ENCODE measurements at regions not wholly inside any gene's neighbourhood (a gene's known extent, or its start where the extent isn't known, plus 50 kb on each side); places are given as distances from the start of the nearest gene placed in this dataset.
"Not testable (repeated sequence)": the region's sequence is repeated elsewhere in the genome, so short reads cannot be mapped to it uniquely, and the experiment has no call there.

DNA sequence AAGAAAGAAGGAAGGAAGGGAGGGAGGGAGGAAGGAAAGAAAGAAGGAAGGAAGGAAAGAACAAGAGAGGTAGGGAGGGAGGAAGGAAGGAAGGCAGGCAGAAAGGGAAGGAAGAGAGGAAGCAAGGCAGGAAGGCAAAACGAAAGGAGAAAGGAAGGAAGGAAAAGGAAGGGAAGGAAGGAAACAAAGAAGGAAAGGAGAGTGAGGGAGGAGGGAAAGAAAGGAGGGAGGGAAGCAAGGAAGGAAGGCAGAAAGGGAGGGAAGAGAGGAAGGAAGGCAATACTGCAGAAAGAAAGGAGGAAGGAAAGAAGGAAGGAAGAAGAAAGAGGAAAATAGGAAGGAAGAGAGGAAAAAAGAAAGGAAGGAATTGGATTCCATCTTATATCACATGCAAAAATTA, 1303.1 kb upstream of the TMEM132C start:
- TF ChIP-seq, protein P1, sequence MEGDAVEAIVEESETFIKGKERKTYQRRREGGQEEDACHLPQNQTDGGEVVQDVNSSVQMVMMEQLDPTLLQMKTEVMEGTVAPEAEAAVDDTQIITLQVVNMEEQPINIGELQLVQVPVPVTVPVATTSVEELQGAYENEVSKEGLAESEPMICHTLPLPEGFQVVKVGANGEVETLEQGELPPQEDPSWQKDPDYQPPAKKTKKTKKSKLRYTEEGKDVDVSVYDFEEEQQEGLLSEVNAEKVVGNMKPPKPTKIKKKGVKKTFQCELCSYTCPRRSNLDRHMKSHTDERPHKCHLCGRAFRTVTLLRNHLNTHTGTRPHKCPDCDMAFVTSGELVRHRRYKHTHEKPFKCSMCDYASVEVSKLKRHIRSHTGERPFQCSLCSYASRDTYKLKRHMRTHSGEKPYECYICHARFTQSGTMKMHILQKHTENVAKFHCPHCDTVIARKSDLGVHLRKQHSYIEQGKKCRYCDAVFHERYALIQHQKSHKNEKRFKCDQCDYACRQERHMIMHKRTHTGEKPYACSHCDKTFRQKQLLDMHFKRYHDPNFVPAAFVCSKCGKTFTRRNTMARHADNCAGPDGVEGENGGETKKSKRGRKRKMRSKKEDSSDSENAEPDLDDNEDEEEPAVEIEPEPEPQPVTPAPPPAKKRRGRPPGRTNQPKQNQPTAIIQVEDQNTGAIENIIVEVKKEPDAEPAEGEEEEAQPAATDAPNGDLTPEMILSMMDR (IDR thresholded peaks at IDR 0.05; ENCODE audit: insufficient read depth, low read length, poor library complexity, severe bottlenecking), result no peak
- H3K4me3 ChIP-seq (ENCODE audit: low read depth, low read length), result no peak overlapping the region

DNA sequence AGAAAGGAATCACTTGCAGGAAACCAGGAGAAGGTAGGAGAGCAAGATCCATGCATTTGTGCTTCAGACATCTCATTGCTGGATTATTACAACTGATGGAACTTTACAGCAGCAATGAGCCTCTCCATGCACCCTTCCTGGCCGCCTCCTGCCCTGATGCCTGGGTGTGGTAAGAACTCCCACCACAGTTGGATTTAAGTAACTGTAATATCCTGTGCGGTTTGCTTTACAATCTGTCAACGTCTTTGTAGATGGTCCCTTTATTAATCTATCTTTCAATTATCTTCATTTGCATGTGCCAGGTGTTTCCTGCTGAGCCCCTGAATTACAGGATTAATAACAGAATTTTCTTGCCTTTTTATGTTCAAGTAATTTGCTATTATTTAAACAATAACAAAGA, 1300.5 kb upstream of the TMEM132C start:
- DNase-seq (ENCODE audit: low read depth), result no peak
- H3K4me3 ChIP-seq (ENCODE audit: low read depth, low read length), result no peak overlapping the region
- TF ChIP-seq, protein P1 (IDR thresholded peaks at IDR 0.05; ENCODE audit: insufficient read depth, low read length, poor library complexity, severe bottlenecking), result no peak
- no peaks in the 10 kb centered on the region for H3K36me3 ChIP-seq (ENCODE audit: control insufficient read depth, insufficient read depth, low read length)
- H3K27me3 ChIP-seq (ENCODE audit: control insufficient read depth, insufficient read depth, low read length), result no peaks in the 10 kb centered on the region

More for the DNA sequence above, 1303.1 kb upstream of the TMEM132C start:
- no peaks in the 10 kb centered on the region for H3K36me3 ChIP-seq (ENCODE audit: control insufficient read depth, insufficient read depth, low read length)
- H3K27me3 ChIP-seq (ENCODE audit: control insufficient read depth, insufficient read depth, low read length), result no peaks in the 10 kb centered on the region
- DNase-seq (ENCODE audit: low read depth), result no peak

DNA sequence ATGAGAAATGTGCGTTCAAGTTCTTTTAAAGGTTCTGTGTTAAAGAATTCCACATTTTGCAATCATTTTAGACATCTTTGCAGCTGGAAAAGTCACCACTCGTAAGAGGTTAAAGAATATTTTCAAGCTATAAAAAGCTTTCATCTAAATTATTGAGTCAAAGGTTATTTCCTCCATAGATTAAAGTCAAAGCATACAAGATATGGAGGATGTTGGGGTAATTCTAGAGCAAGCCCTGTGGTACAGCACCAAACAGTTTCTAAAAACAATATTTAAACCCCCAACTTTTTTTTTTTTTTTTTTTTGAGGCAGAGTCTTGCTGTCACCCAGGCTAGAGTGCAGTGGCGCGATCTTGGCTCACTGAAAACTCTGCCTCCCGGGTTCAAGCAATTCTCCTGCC, 1299.8 kb upstream of the TMEM132C start:
- DNase-seq (ENCODE audit: low read depth), result no peak
- TF ChIP-seq, protein P1 (IDR thresholded peaks at IDR 0.05; ENCODE audit: insufficient read depth, low read length, poor library complexity, severe bottlenecking), result no peak
- no peak overlapping the region for H3K4me3 ChIP-seq (ENCODE audit: low read depth, low read length)
- H3K27me3 ChIP-seq (ENCODE audit: control insufficient read depth, insufficient read depth, low read length), result no peaks in the 10 kb centered on the region
- H3K36me3 ChIP-seq (ENCODE audit: control insufficient read depth, insufficient read depth, low read length), result no peaks in the 10 kb centered on the region

GRCh38 chr12:126974779-126975178, 1292.2 kb upstream of the TMEM132C start:
- Histone ChIP-seq H3K36me3 (ENCODE audit: control insufficient read depth, insufficient read depth, low read length) (no peaks in the 10 kb centered on the region), H3K27me3 (ENCODE audit: control insufficient read depth, insufficient read depth, low read length) (no peaks in the 10 kb centered on the region), H3K4me3 (ENCODE audit: low read depth, low read length) (no peak overlapping the region)
- DNase-seq (ENCODE audit: low read depth), result no peak
- TF ChIP-seq, protein P1 (IDR thresholded peaks at IDR 0.05; ENCODE audit: insufficient read depth, low read length, poor library complexity, severe bottlenecking), result no peak

- no peak for DNase-seq (ENCODE audit: low read depth)
- no peak overlapping the region for H3K4me3 ChIP-seq (ENCODE audit: low read depth, low read length)
- H3K27me3 ChIP-seq (ENCODE audit: control insufficient read depth, insufficient read depth, low read length), result no peaks in the 10 kb centered on the region
- H3K36me3 ChIP-seq (ENCODE audit: control insufficient read depth, insufficient read depth, low read length), result no peaks in the 10 kb centered on the region
- TF ChIP-seq, protein P1 (IDR thresholded peaks at IDR 0.05; ENCODE audit: insufficient read depth, low read length, poor library complexity, severe bottlenecking), result no peak
Measured at GRCh38 chr12:126976579-126976978, 1290.4 kb upstream of the TMEM132C start.

- DNase-seq (ENCODE audit: low read depth); H3K36me3 ChIP-seq (ENCODE audit: control insufficient read depth, insufficient read depth, low read length); H3K27me3 ChIP-seq (ENCODE audit: control insufficient read depth, insufficient read depth, low read length); H3K4me3 ChIP-seq (ENCODE audit: low read depth, low read length): not testable (repeated sequence)
Measured at GRCh38 chr12:126979564-126979963, 1287.4 kb upstream of the TMEM132C start.
